Prostate gland (tissue), 2 donors: ENCODE measurements at regions not wholly inside any gene's neighbourhood (a gene's known extent, or its start where the extent isn't known, plus 50 kb on each side); places are given as distances from the start of the nearest gene placed in this dataset.

Experiments
- POLR2A ChIP-seq: fragments of 450-650 bp; IDR thresholded peaks from one replicate; pipeline ENCODE4 v1.6.1; 2016; ENCODE audit warnings: antibody characterized with exemption, mild to moderate bottlenecking
- POLR2AphosphoS5 ChIP-seq: sonication (generic); formaldehyde crosslinking; IDR thresholded peaks from one replicate; pipeline ENCODE4 v1.6.1; 2017; ENCODE audit warnings: antibody characterized with exemption
- TF ChIP-seq, protein P1 (sequence below), 4 experiments: fragments of 200-600 bp in 2 of 4; fragments of 450-650 bp in 2 of 4; sonication (generic) in 2 of 4; IDR thresholded peaks; 1 replicate in 3 of 4; 2 replicates in 1 of 4; pipeline ENCODE4 v1.5.1; 2016 to 2019; ENCODE audit warnings: antibody characterized with exemption in 4 of 4, mild to moderate bottlenecking in 2 of 4, moderate library complexity in 2 of 4

GRCh38 chr15:39161096-39161495 is 419.8 kb upstream of the THBS1 start:
- TF ChIP-seq POLR2AphosphoS5 (no peak), POLR2A (no peak)
- TF ChIP-seq, protein P1, sequence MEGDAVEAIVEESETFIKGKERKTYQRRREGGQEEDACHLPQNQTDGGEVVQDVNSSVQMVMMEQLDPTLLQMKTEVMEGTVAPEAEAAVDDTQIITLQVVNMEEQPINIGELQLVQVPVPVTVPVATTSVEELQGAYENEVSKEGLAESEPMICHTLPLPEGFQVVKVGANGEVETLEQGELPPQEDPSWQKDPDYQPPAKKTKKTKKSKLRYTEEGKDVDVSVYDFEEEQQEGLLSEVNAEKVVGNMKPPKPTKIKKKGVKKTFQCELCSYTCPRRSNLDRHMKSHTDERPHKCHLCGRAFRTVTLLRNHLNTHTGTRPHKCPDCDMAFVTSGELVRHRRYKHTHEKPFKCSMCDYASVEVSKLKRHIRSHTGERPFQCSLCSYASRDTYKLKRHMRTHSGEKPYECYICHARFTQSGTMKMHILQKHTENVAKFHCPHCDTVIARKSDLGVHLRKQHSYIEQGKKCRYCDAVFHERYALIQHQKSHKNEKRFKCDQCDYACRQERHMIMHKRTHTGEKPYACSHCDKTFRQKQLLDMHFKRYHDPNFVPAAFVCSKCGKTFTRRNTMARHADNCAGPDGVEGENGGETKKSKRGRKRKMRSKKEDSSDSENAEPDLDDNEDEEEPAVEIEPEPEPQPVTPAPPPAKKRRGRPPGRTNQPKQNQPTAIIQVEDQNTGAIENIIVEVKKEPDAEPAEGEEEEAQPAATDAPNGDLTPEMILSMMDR (IDR thresholded peaks at IDR 0.05): no peak
